ENCODE measurements at regions not wholly inside any gene's neighbourhood (a gene's known extent, or its start where the extent isn't known, plus 50 kb on each side); places are given as distances from the start of the nearest gene placed in this dataset.

- Mint-ChIP-seq H3K36me3 (ENCODE audit: insufficient read depth, unreplicated experiment) (no peaks in the 10 kb centered on the region), H3K9me3 (ENCODE audit: unreplicated experiment) (no peaks in the 10 kb centered on the region), H3K4me1 (ENCODE audit: insufficient read depth, unreplicated experiment) (no peaks in the 10 kb centered on the region), H3K4me3 (ENCODE audit: unreplicated experiment) (no peak overlapping the region), H3K27ac (ENCODE audit: low read depth, unreplicated experiment) (no peak overlapping the region), H3K27me3 (ENCODE audit: insufficient read depth, unreplicated experiment) (no peaks in the 10 kb centered on the region)
- DNase-seq (ENCODE audit: unreplicated experiment) = no peak
- no TSS peak for BruUV-seq (replicated peaks)
- ChIA-PET CTCF (no interaction called here), POLR2A (no interaction called here)
- TF ChIP-seq, protein P1, sequence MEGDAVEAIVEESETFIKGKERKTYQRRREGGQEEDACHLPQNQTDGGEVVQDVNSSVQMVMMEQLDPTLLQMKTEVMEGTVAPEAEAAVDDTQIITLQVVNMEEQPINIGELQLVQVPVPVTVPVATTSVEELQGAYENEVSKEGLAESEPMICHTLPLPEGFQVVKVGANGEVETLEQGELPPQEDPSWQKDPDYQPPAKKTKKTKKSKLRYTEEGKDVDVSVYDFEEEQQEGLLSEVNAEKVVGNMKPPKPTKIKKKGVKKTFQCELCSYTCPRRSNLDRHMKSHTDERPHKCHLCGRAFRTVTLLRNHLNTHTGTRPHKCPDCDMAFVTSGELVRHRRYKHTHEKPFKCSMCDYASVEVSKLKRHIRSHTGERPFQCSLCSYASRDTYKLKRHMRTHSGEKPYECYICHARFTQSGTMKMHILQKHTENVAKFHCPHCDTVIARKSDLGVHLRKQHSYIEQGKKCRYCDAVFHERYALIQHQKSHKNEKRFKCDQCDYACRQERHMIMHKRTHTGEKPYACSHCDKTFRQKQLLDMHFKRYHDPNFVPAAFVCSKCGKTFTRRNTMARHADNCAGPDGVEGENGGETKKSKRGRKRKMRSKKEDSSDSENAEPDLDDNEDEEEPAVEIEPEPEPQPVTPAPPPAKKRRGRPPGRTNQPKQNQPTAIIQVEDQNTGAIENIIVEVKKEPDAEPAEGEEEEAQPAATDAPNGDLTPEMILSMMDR (IDR thresholded peaks at IDR 0.05; ENCODE audit: unreplicated experiment) = no peak
- intact Hi-C loops (cut with micrococcal nuclease) = no loop called here
Measured at GRCh38 chr13:74741732-74742131, 607.5 kb upstream of the KLF12 start.

GRCh38 chr13:74732736-74733385 is 598.7 kb upstream of the KLF12 start:
- Mint-ChIP-seq H3K27me3 (ENCODE audit: insufficient read depth, unreplicated experiment) (no peaks in the 10 kb centered on the region), H3K36me3 (ENCODE audit: insufficient read depth, unreplicated experiment) (peaks cover 6% of the 10 kb centered on the region), H3K4me3 (ENCODE audit: unreplicated experiment) (no peak overlapping the region), H3K4me1 (ENCODE audit: insufficient read depth, unreplicated experiment) (peaks cover 6% of the 10 kb centered on the region), H3K9me3 (ENCODE audit: unreplicated experiment) (peaks cover 7% of the 10 kb centered on the region), H3K27ac (ENCODE audit: low read depth, unreplicated experiment) (no peak overlapping the region)
- TF ChIP-seq, protein P1 (IDR thresholded peaks at IDR 0.05; ENCODE audit: unreplicated experiment) = no peak
- POLR2A ChIA-PET = no interaction called here
- CTCF ChIA-PET = no interaction called here
- intact Hi-C loops (cut with micrococcal nuclease) = no loop called here
- DNase-seq (ENCODE audit: unreplicated experiment) = peak; percentile 16
- BruUV-seq (replicated peaks) = no TSS peak

- POLR2A ChIA-PET = interaction anchor here (1.1 kb wide), 1 partner anchor 8 kb away, joined by 3 read pairs; no protein-coding TSS in a partner anchor
- no TSS peak for BruUV-seq (replicated peaks)
Measured at GRCh38 chr13:74731731-74732130, 597.5 kb upstream of the KLF12 start.

GRCh38 chr13:74730556-74731331 is 596.5 kb upstream of the KLF12 start:
- BruUV-seq (replicated peaks) = no TSS peak
- no peaks in the 10 kb centered on the region for H3K27me3 Mint-ChIP-seq (ENCODE audit: insufficient read depth, unreplicated experiment)

More at GRCh38 chr13:74731731-74732130, 597.5 kb upstream of the KLF12 start:
- CTCF ChIA-PET = no interaction called here
- Mint-ChIP-seq H3K4me1 (ENCODE audit: insufficient read depth, unreplicated experiment) (peaks cover 6% of the 10 kb centered on the region), H3K27me3 (ENCODE audit: insufficient read depth, unreplicated experiment) (no peaks in the 10 kb centered on the region), H3K9me3 (ENCODE audit: unreplicated experiment) (peaks cover 7% of the 10 kb centered on the region), H3K4me3 (ENCODE audit: unreplicated experiment) (no peak overlapping the region), H3K27ac (ENCODE audit: low read depth, unreplicated experiment) (no peak overlapping the region), H3K36me3 (ENCODE audit: insufficient read depth, unreplicated experiment) (peaks cover 6% of the 10 kb centered on the region)
- DNase-seq (ENCODE audit: unreplicated experiment) = no peak
- TF ChIP-seq, protein P1 (IDR thresholded peaks at IDR 0.05; ENCODE audit: unreplicated experiment) = no peak
- intact Hi-C loops (cut with micrococcal nuclease) = no loop called here

More at GRCh38 chr13:74730556-74731331, 596.5 kb upstream of the KLF12 start:
- H3K9me3 Mint-ChIP-seq (ENCODE audit: unreplicated experiment) = peaks cover 7% of the 10 kb centered on the region
- intact Hi-C loops (cut with micrococcal nuclease) = no loop called here
- POLR2A ChIA-PET = interaction anchor here (1.1 kb wide), 1 partner anchor 9 kb away, joined by 3 read pairs; no protein-coding TSS in a partner anchor
- no peak for DNase-seq (ENCODE audit: unreplicated experiment)
- peaks cover 6% of the 10 kb centered on the region for H3K36me3 Mint-ChIP-seq (ENCODE audit: insufficient read depth, unreplicated experiment)
- TF ChIP-seq, protein P1 (IDR thresholded peaks at IDR 0.05; ENCODE audit: unreplicated experiment) = no peak
- CTCF ChIA-PET = no interaction called here
- peaks cover 6% of the 10 kb centered on the region for H3K4me1 Mint-ChIP-seq (ENCODE audit: insufficient read depth, unreplicated experiment)
- no peak overlapping the region for H3K4me3 Mint-ChIP-seq (ENCODE audit: unreplicated experiment)
- H3K27ac Mint-ChIP-seq (ENCODE audit: low read depth, unreplicated experiment) = no peak overlapping the region
